SK-N-SH (cell line): ENCODE measurements at regions not wholly inside any gene's neighbourhood (a gene's known extent, or its start where the extent isn't known, plus 50 kb on each side); places are given as distances from the start of the nearest gene placed in this dataset.

ENCODE experiments used
- CTCF ChIA-PET: fragments of 300-600, 350-600 bp; formaldehyde crosslinking; extraction: SDS; loops from one replicate; lab custom pipeline; 2021; lab: Yijun Ruan, JAX
- POLR2A ChIA-PET: fragments of 350-600 bp; sonication (Branson Sonifier 250); formaldehyde crosslinking; extraction: SDS; loops from one replicate; lab custom pipeline; 2020; ENCODE audit warnings: antibody characterized with exemption, inconsistent platforms; lab: Yijun Ruan, JAX
- DNase-seq: peaks from one replicate; pipeline ENCODE4 v3.0.0; 2012
- H2AFZ ChIP-seq: fragments of 200-600 bp; sonication (generic); 2 replicates; pipeline ENCODE4 v1.8.1; 2016; ENCODE audit warnings: antibody characterized with exemption, mild to moderate bottlenecking, low read depth
- H3F3A ChIP-seq: fragments of 200-600 bp; sonication (generic); replicated peaks from 2 replicates; pipeline ENCODE3; 2016; ENCODE audit warnings: antibody characterized with exemption, mild to moderate bottlenecking; ENCODE audit not compliant: insufficient read depth
- H3K27ac ChIP-seq, 2 experiments: fragments of 200-500 bp in 1 of 2; fragments of 200-600 bp in 1 of 2; sonication (Bioruptor generic) in 1 of 2; sonication (generic), shearing (Covaris generic) in 1 of 2; 2 replicates each; pipeline versions ENCODE4 v1.5.1 to v1.6.1; 2014 to 2016; ENCODE audit warnings: low read depth in 2 of 2, inconsistent platforms in 1 of 2, low read length in 1 of 2, mild to moderate bottlenecking in 1 of 2, mixed read lengths in 1 of 2
- H3K27me3 ChIP-seq: fragments of 200-600 bp; sonication (generic), shearing (Covaris generic); 2 replicates; pipeline ENCODE4 v1.6.1; 2016; ENCODE audit warnings: mixed run types; ENCODE audit not compliant: insufficient read depth
- H3K36me3 ChIP-seq, 2 experiments: fragments of 200-500 bp in 1 of 2; fragments of 200-600 bp in 1 of 2; sonication (Bioruptor generic) in 1 of 2; sonication (generic) in 1 of 2; replicated peaks in 1 of 2; 2 replicates each; pipeline versions ENCODE3 to v1.5.1; 2014 to 2016; ENCODE audit warnings: low read length in 1 of 2, mild to moderate bottlenecking in 1 of 2; ENCODE audit not compliant: insufficient read depth in 2 of 2, control insufficient read depth in 1 of 2
- H3K4me1 ChIP-seq, 2 experiments: fragments of 200-500 bp in 1 of 2; fragments of 200-600 bp in 1 of 2; sonication (Bioruptor generic) in 1 of 2; sonication (generic), shearing (Covaris generic) in 1 of 2; 2 replicates each; pipeline versions ENCODE4 v1.5.1 to v1.6.1; 2014 to 2016; ENCODE audit warnings: low read depth in 1 of 2, low read length in 1 of 2, mixed run types in 1 of 2; ENCODE audit not compliant: insufficient read depth in 2 of 2, control insufficient read depth in 1 of 2
- H3K4me2 ChIP-seq: fragments of 200-600 bp; sonication (generic), shearing (Covaris generic); 2 replicates; pipeline ENCODE4 v1.6.1; 2017; ENCODE audit warnings: mixed run types
- H3K4me3 ChIP-seq, 2 experiments: fragments of 200-500 bp in 1 of 2; fragments of 200-600 bp in 1 of 2; sonication (Bioruptor generic) in 1 of 2; sonication (generic), shearing (Covaris generic) in 1 of 2; 2 replicates each; pipeline versions ENCODE4 v1.5.1 to v1.8.1; 2014 to 2016; ENCODE audit warnings: low read depth in 2 of 2, inconsistent platforms in 1 of 2, low read length in 1 of 2, mild to moderate bottlenecking in 1 of 2, mixed read lengths in 1 of 2, moderate library complexity in 1 of 2
- H3K79me2 ChIP-seq: fragments of 200-600 bp; sonication (generic); 2 replicates; pipeline ENCODE4 v1.8.1; 2017; ENCODE audit warnings: mild to moderate bottlenecking; ENCODE audit not compliant: insufficient read depth
- H3K9ac ChIP-seq: fragments of 200-600 bp; sonication (generic); 2 replicates; pipeline ENCODE4 v1.6.1; 2017; ENCODE audit warnings: mixed run types
- H3K9me2 ChIP-seq: fragments of 200-600 bp; sonication (generic); 2 replicates; pipeline ENCODE4 v1.6.1; 2017; ENCODE audit warnings: mixed run types
- H3K9me3 ChIP-seq: fragments of 200-600 bp; sonication (generic); 2 replicates; pipeline ENCODE4 v1.6.1; 2017; ENCODE audit warnings: mixed run types, mild to moderate bottlenecking, moderate library complexity
- H4K20me1 ChIP-seq: fragments of 200-600 bp; sonication (generic); 2 replicates; pipeline ENCODE4 v1.6.1; 2017; ENCODE audit warnings: mild to moderate bottlenecking, mixed run types; ENCODE audit not compliant: insufficient read depth
- CHD2 ChIP-seq: fragments of 150-350 bp; IDR thresholded peaks from 2 replicates; pipeline ENCODE4 v1.6.1; 2018; ENCODE audit warnings: low read length; ENCODE audit not compliant: partially characterized antibody
- FOSL2 ChIP-seq: IDR thresholded peaks from 2 replicates; pipeline ENCODE4 v1.4.0; 2012; ENCODE audit warnings: low read depth, mild to moderate bottlenecking, moderate library complexity, borderline replicate concordance
- FOXM1 ChIP-seq: IDR thresholded peaks from 2 replicates; pipeline ENCODE4 v1.4.0; 2012; ENCODE audit warnings: low read depth, mild to moderate bottlenecking
- GABPA ChIP-seq: IDR thresholded peaks from 2 replicates; pipeline ENCODE4 v1.4.0; 2012; ENCODE audit warnings: low read depth, mild to moderate bottlenecking
- GATA2 ChIP-seq: sonication (generic); formaldehyde crosslinking; IDR thresholded peaks from 2 replicates; pipeline ENCODE4 v1.5.0; 2020; ENCODE audit warnings: mild to moderate bottlenecking, missing genetic modification reagents
- JUND ChIP-seq: IDR thresholded peaks from 2 replicates; pipeline ENCODE4 v1.4.0; 2012
- MAX ChIP-seq: IDR thresholded peaks from 2 replicates; pipeline ENCODE4 v1.4.0; 2012; ENCODE audit warnings: low read depth
- MEF2A ChIP-seq: IDR thresholded peaks from 2 replicates; pipeline ENCODE4 v1.4.0; 2012; ENCODE audit warnings: low read depth, borderline replicate concordance
- NFIC ChIP-seq: IDR thresholded peaks from 2 replicates; pipeline ENCODE4 v1.4.0; 2012; ENCODE audit warnings: borderline replicate concordance
- POLR2AphosphoS5 ChIP-seq: IDR thresholded peaks from 2 replicates; pipeline ENCODE4 v1.6.1; 2012; ENCODE audit warnings: low read depth, low read length
- RCOR1 ChIP-seq: fragments of 150-350 bp; IDR thresholded peaks from 2 replicates; pipeline ENCODE4 v1.6.1; 2017; ENCODE audit warnings: antibody characterized with exemption, low read length
- RFX5 ChIP-seq: IDR thresholded peaks from 2 replicates; pipeline ENCODE4 v1.6.1; 2012; ENCODE audit warnings: mild to moderate bottlenecking, improper control_type of control experiment, low read length
- RXRA ChIP-seq: IDR thresholded peaks from 2 replicates; pipeline ENCODE4 v1.4.0; 2012; ENCODE audit warnings: low read depth, mild to moderate bottlenecking, borderline replicate concordance
- SIN3A ChIP-seq: IDR thresholded peaks from 2 replicates; pipeline ENCODE4 v1.6.1; 2012; ENCODE audit warnings: low read depth, mild to moderate bottlenecking, low read length, moderate library complexity, borderline replicate concordance
- TCF12 ChIP-seq: IDR thresholded peaks from 2 replicates; pipeline ENCODE4 v1.4.0; 2012
- USF1 ChIP-seq: IDR thresholded peaks from 2 replicates; pipeline ENCODE4 v1.4.0; 2012; ENCODE audit warnings: low read depth, borderline replicate concordance
- YY1 ChIP-seq: IDR thresholded peaks from 2 replicates; pipeline ENCODE4 v1.4.0; 2012; ENCODE audit warnings: low read depth, mild to moderate bottlenecking
- WGBS: methylation state at CpG from one replicate; pipeline ENCODE4 v1.1.6; 2017; ENCODE audit warnings: low lambda C conversion rate; 5-methylcytosine and 5-hydroxymethylcytosine counted together
- TF ChIP-seq, protein P1 (sequence below): fragments of 200-600 bp; sonication (generic); IDR thresholded peaks from 2 replicates; pipeline ENCODE4 v1.6.1; 2017; ENCODE audit warnings: antibody characterized with exemption, mild to moderate bottlenecking, moderate library complexity
- TF ChIP-seq, protein P2 (sequence below): IDR thresholded peaks from 2 replicates; pipeline ENCODE4; 2012
- TF ChIP-seq, protein P3 (sequence below): IDR thresholded peaks from 2 replicates; pipeline ENCODE4 v1.6.1; 2012; ENCODE audit warnings: mild to moderate bottlenecking, low read depth, low read length, moderate library complexity

GRCh38 chr1:67632811-67633655, 52.0 kb upstream of the GADD45A start:
- Histone ChIP-seq H3K27me3 (no peaks in the 10 kb centered on the region), H3F3A (peaks cover 12% of the 10 kb centered on the region), H2AFZ (no peak overlapping the region), H3K9ac (no peak overlapping the region), H3K9me2 (no peaks in the 10 kb centered on the region), H3K36me3 (no peaks in the 10 kb centered on the region), H3K9me3 (no peaks in the 10 kb centered on the region)
- CTCF ChIA-PET, result interaction anchor here (0.9 to 2.2 kb wide), 4 partner anchors 10 to 71 kb away, joined by 3 to 10 read pairs (median 4); no protein-coding TSS in a partner anchor
- no peak for TF ChIP-seq CHD2
- no peak for TF ChIP-seq GATA2 (CRISPR knock-in tag)
- no peak for TF ChIP-seq NFIC
- TF ChIP-seq FOXM1, result no peak
- no peak for TF ChIP-seq GABPA
- TF ChIP-seq TCF12, result no peak
- TF ChIP-seq JUND, result no peak
- TF ChIP-seq POLR2AphosphoS5, result no peak
- no peak for TF ChIP-seq FOSL2
- no peak for TF ChIP-seq MEF2A
- no peak for TF ChIP-seq MAX
- TF ChIP-seq RFX5, result no peak
- TF ChIP-seq, all 33 proteins: peak for 0
- Histone ChIP-seq H3K79me2 (no peaks in the 10 kb centered on the region), H3K4me2 (no peak overlapping the region), H3K4me3 (no peak overlapping the region), H3K27ac (no peak overlapping the region), H3K4me1 (peaks cover 16 to 21% of the 10 kb centered on the region in 2 experiments; a peak in 2 of 4 replicates), H4K20me1 (no peaks in the 10 kb centered on the region)
- WGBS, result 89% methylated on average over 10 of the region's 10 CpGs
- DNase-seq, result peak; percentile 12
- POLR2A ChIA-PET, result no interaction called here

- H2AFZ ChIP-seq, result no peak overlapping the region
- peaks cover 12 to 16% of the 10 kb centered on the region in 2 experiments; a peak in 2 of 4 replicates for H3K4me1 ChIP-seq
- no peak for DNase-seq
- no peak overlapping the region for H3K4me3 ChIP-seq
- H3K9ac ChIP-seq, result no peak overlapping the region
- H3F3A ChIP-seq, result peaks cover 8% of the 10 kb centered on the region
- H3K36me3 ChIP-seq, result no peaks in the 10 kb centered on the region
- 96% methylated on average over 6 of the region's 6 CpGs for WGBS
- no peaks in the 10 kb centered on the region for H4K20me1 ChIP-seq
- ChIA-PET CTCF (no interaction called here), POLR2A (no interaction called here)
- H3K79me2 ChIP-seq, result no peaks in the 10 kb centered on the region
- H3K4me2 ChIP-seq, result no peak overlapping the region
- no peaks in the 10 kb centered on the region for H3K9me3 ChIP-seq
- H3K27me3 ChIP-seq, result no peaks in the 10 kb centered on the region
- H3K9me2 ChIP-seq, result no peaks in the 10 kb centered on the region
- H3K27ac ChIP-seq, result no peak overlapping the region
- no peak for TF ChIP-seq RCOR1
- TF ChIP-seq YY1, result no peak
- TF ChIP-seq TCF12, result no peak
- no peak for TF ChIP-seq SIN3A
- TF ChIP-seq GABPA, result no peak
- TF ChIP-seq, protein P1, sequence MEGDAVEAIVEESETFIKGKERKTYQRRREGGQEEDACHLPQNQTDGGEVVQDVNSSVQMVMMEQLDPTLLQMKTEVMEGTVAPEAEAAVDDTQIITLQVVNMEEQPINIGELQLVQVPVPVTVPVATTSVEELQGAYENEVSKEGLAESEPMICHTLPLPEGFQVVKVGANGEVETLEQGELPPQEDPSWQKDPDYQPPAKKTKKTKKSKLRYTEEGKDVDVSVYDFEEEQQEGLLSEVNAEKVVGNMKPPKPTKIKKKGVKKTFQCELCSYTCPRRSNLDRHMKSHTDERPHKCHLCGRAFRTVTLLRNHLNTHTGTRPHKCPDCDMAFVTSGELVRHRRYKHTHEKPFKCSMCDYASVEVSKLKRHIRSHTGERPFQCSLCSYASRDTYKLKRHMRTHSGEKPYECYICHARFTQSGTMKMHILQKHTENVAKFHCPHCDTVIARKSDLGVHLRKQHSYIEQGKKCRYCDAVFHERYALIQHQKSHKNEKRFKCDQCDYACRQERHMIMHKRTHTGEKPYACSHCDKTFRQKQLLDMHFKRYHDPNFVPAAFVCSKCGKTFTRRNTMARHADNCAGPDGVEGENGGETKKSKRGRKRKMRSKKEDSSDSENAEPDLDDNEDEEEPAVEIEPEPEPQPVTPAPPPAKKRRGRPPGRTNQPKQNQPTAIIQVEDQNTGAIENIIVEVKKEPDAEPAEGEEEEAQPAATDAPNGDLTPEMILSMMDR, result no peak
- TF ChIP-seq RFX5, result no peak
- TF ChIP-seq, protein P2, sequence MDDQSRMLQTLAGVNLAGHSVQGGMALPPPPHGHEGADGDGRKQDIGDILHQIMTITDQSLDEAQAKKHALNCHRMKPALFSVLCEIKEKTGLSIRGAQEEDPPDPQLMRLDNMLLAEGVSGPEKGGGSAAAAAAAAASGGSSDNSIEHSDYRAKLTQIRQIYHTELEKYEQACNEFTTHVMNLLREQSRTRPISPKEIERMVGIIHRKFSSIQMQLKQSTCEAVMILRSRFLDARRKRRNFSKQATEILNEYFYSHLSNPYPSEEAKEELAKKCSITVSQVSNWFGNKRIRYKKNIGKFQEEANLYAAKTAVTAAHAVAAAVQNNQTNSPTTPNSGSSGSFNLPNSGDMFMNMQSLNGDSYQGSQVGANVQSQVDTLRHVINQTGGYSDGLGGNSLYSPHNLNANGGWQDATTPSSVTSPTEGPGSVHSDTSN, result no peak
- TF ChIP-seq RXRA, result no peak
- no peak for TF ChIP-seq CHD2
- TF ChIP-seq FOXM1, result no peak
- TF ChIP-seq, protein P3, sequence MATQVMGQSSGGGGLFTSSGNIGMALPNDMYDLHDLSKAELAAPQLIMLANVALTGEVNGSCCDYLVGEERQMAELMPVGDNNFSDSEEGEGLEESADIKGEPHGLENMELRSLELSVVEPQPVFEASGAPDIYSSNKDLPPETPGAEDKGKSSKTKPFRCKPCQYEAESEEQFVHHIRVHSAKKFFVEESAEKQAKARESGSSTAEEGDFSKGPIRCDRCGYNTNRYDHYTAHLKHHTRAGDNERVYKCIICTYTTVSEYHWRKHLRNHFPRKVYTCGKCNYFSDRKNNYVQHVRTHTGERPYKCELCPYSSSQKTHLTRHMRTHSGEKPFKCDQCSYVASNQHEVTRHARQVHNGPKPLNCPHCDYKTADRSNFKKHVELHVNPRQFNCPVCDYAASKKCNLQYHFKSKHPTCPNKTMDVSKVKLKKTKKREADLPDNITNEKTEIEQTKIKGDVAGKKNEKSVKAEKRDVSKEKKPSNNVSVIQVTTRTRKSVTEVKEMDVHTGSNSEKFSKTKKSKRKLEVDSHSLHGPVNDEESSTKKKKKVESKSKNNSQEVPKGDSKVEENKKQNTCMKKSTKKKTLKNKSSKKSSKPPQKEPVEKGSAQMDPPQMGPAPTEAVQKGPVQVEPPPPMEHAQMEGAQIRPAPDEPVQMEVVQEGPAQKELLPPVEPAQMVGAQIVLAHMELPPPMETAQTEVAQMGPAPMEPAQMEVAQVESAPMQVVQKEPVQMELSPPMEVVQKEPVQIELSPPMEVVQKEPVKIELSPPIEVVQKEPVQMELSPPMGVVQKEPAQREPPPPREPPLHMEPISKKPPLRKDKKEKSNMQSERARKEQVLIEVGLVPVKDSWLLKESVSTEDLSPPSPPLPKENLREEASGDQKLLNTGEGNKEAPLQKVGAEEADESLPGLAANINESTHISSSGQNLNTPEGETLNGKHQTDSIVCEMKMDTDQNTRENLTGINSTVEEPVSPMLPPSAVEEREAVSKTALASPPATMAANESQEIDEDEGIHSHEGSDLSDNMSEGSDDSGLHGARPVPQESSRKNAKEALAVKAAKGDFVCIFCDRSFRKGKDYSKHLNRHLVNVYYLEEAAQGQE, result no peak
- TF ChIP-seq USF1, result no peak
These were observed 50.5 kb upstream of the GADD45A start for GRCh38 chr1:67634396-67634935.
